ENCODE measurements at regions not wholly inside any gene's neighbourhood (a gene's known extent, or its start where the extent isn't known, plus 50 kb on each side); places are given as distances from the start of the nearest gene placed in this dataset.
"Not testable (repeated sequence)": the region's sequence is repeated elsewhere in the genome, so short reads cannot be mapped to it uniquely, and the experiment has no call there.

DNA sequence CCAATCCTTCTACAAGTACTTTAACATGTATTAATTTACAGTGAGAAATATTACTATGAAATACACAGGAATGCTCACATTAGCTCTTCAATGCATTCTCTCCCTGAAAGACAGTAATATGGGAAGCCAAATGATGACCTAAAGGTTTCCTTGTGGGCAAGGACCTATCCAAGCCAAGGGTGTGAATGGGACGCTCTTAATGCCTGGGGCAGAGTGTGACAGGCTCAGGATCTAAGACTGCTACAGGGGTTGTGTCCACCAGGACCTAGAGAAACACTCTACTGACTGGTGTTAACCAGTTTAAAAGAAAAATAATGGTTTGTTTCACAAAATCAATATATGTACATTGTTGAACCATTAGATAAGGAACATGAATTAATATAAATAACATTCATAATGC, 158.7 kb downstream of the FGF1 start:
- H3K36me3 ChIP-seq (ENCODE audit: insufficient read depth in 1 of 2, low read depth in 1 of 2), result no peaks in the 10 kb centered on the region
- WGBS, 3 donors, result 61 to 68% (median 66%) methylated on average over 1 of the region's 1 CpG
- intact Hi-C loops (cut with DNase I), result no loop called here
- H3K4me1 ChIP-seq, result no peaks in the 10 kb centered on the region
- DNase-seq, result no peak
- ATAC-seq, result no peak
- H3K27ac ChIP-seq, result no peak overlapping the region
- H3K4me3 ChIP-seq, result no peak overlapping the region
- no peaks in the 10 kb centered on the region for H3K27me3 ChIP-seq (ENCODE audit: insufficient read depth in 3 of 3, low read length in 2 of 3)
- no peaks in the 10 kb centered on the region for H3K9me3 ChIP-seq
- TF ChIP-seq, protein P1, sequence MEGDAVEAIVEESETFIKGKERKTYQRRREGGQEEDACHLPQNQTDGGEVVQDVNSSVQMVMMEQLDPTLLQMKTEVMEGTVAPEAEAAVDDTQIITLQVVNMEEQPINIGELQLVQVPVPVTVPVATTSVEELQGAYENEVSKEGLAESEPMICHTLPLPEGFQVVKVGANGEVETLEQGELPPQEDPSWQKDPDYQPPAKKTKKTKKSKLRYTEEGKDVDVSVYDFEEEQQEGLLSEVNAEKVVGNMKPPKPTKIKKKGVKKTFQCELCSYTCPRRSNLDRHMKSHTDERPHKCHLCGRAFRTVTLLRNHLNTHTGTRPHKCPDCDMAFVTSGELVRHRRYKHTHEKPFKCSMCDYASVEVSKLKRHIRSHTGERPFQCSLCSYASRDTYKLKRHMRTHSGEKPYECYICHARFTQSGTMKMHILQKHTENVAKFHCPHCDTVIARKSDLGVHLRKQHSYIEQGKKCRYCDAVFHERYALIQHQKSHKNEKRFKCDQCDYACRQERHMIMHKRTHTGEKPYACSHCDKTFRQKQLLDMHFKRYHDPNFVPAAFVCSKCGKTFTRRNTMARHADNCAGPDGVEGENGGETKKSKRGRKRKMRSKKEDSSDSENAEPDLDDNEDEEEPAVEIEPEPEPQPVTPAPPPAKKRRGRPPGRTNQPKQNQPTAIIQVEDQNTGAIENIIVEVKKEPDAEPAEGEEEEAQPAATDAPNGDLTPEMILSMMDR (IDR thresholded peaks at IDR 0.05), result no peak

DNA sequence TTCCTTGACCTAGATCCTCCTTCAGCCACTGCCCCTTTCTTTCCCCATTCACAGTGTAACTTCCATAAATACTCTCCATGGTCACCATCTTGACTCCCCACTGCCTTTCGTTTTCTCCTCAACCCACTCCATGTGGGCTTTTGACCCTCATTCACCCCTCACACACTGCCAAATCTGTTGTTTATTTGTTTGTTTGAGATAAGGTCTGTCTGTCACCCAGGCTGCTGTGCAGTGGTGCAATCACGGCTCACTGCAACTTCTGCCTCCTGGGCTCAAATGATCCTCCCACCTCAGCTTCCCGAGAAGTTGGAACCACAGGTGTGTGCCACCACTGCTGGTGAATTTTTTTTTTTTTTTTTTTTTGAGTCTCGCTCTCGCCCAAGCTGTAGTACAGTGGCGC, 162.9 kb downstream of the FGF1 start:
- ATAC-seq (no peak), DNase-seq (no peak)
- TF ChIP-seq, protein P1 (IDR thresholded peaks at IDR 0.05), result no peak
- intact Hi-C loops (cut with DNase I), result no loop called here
- Histone ChIP-seq H3K27ac (no peak overlapping the region), H3K9me3 (no peaks in the 10 kb centered on the region), H3K36me3 (ENCODE audit: insufficient read depth in 1 of 2, low read depth in 1 of 2) (no peaks in the 10 kb centered on the region), H3K4me1 (no peaks in the 10 kb centered on the region), H3K4me3 (no peak overlapping the region), H3K27me3 (ENCODE audit: insufficient read depth in 3 of 3, low read length in 2 of 3) (no peaks in the 10 kb centered on the region)
- 94 to 97% (median 95%) methylated on average over 6 of the region's 6 CpGs for WGBS, 3 donors

DNA sequence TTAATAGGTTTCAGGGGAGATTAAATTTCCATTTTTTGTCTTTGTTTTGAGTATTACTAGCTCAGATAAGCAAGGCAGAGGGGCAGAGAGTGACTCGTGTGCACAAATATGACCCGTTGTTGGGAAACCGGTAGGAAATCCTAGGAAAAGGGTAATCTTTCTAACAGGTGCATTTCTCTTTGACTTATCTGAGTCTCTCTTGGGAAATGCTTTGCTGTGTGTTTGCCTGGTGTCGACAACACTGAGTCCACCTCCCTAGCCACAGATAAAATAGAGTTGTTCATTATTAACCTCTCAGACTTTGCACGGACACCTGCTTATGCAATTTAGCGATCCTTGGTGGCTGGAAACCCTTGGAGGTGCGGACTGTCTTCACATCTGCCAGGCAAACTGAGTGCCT, 164.2 kb downstream of the FGF1 start:
- H3K36me3 ChIP-seq (ENCODE audit: insufficient read depth in 1 of 2, low read depth in 1 of 2), result no peaks in the 10 kb centered on the region
- no peaks in the 10 kb centered on the region for H3K27me3 ChIP-seq (ENCODE audit: insufficient read depth in 3 of 3, low read length in 2 of 3)
- intact Hi-C loops (cut with DNase I), result no loop called here
- H3K27ac ChIP-seq, result no peak overlapping the region
- ATAC-seq (no peak), DNase-seq (no peak)
- TF ChIP-seq, protein P1 (IDR thresholded peaks at IDR 0.05), result no peak
- no peaks in the 10 kb centered on the region for H3K9me3 ChIP-seq
- no peak overlapping the region for H3K4me3 ChIP-seq
- no peaks in the 10 kb centered on the region for H3K4me1 ChIP-seq
- WGBS, 3 donors, result 46 to 50% (median 47%) methylated on average over 7 of the region's 7 CpGs

DNA sequence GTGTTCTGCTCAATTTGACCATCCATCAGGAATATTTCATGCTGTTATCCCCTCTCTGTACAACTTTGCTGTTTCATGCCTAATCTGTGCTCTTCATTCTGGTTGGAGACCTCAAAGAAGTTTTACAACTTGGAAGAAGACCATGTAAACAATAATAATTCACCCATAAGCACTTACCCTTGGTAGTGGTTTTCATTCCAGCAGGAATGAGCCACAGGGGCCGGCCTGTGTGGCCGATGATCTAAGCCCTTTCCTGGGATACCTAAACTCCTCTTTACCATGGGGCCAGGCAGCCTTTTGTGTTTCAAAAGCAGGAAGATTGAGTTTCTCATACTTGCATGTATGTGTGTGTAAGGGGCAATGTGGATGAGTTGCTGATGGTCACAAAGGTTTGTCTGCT, 165.0 kb downstream of the FGF1 start:
- TF ChIP-seq, protein P1 (IDR thresholded peaks at IDR 0.05), result no peak
- no peak for DNase-seq
- ATAC-seq, result no peak
- intact Hi-C loops (cut with DNase I), result no loop called here
- no peaks in the 10 kb centered on the region for H3K9me3 ChIP-seq
- no peak overlapping the region for H3K4me3 ChIP-seq
- 64 to 67% (median 65%) methylated on average over 2 of the region's 2 CpGs for WGBS, 3 donors
- H3K27me3 ChIP-seq (ENCODE audit: insufficient read depth in 3 of 3, low read length in 2 of 3), result no peaks in the 10 kb centered on the region
- H3K36me3 ChIP-seq (ENCODE audit: insufficient read depth in 1 of 2, low read depth in 1 of 2), result no peaks in the 10 kb centered on the region
- no peaks in the 10 kb centered on the region for H3K4me1 ChIP-seq
- no peak overlapping the region for H3K27ac ChIP-seq

DNA sequence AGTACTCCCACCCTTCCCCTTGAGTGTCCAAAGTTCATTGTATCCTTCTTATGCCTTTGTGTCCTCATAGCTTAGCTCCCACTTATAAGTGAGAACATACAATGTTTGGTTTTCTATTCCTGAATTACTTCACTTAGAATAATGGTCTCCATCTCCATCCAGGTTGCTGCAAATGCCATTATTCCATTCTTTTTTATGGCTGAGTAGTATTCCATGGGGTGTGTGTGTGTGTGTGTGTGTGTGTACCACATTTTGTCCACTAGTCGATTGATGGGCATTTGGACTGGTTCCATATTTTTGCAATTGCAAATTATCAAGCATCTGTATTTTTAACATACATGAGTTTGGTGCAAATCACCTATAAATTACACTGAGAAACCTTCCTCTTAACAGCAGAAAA, 166.0 kb downstream of the FGF1 start:
- H3K9me3 ChIP-seq; DNase-seq; H3K27ac ChIP-seq; H3K4me3 ChIP-seq; intact Hi-C loops (cut with DNase I); ATAC-seq; H3K27me3 ChIP-seq (ENCODE audit: insufficient read depth in 3 of 3, low read length in 2 of 3); H3K36me3 ChIP-seq (ENCODE audit: insufficient read depth in 1 of 2, low read depth in 1 of 2); H3K4me1 ChIP-seq: not testable (repeated sequence)
- 79 to 98% (median 96%) methylated on average over 1 of the region's 1 CpG for WGBS, 3 donors

All from psoas muscle (tissue), 7 donors.